ENCODE measurements at regions not wholly inside any gene's neighbourhood (a gene's known extent, or its start where the extent isn't known, plus 50 kb on each side); places are given as distances from the start of the nearest gene placed in this dataset.

GRCh38 chr17:49915670-49916069, 53.3 kb upstream of the DLX4 start:
- FAIRE-seq = no peak
- TF ChIP-seq CTCF (IDR thresholded peaks at IDR 0.05; ENCODE audit: insufficient read depth, low read length, severe bottlenecking) = no peak
- no peak for DNase-seq (ENCODE audit: low read depth)
- Histone ChIP-seq H3K36me3 (ENCODE audit: control insufficient read depth, insufficient read depth, low read length) (no peaks in the 10 kb centered on the region), H3K27me3 (ENCODE audit: control insufficient read depth, insufficient read depth, low read length) (peaks cover 14% of the 10 kb centered on the region), H3K4me3 (ENCODE audit: low read depth, low read length) (no peak overlapping the region)

GRCh38 chr17:49916854-49917515, 52.0 kb upstream of the DLX4 start:
- no peak for DNase-seq (ENCODE audit: low read depth)
- no peak for TF ChIP-seq CTCF (IDR thresholded peaks at IDR 0.05; ENCODE audit: insufficient read depth, low read length, severe bottlenecking)
- Histone ChIP-seq H3K36me3 (ENCODE audit: control insufficient read depth, insufficient read depth, low read length) (no peaks in the 10 kb centered on the region), H3K27me3 (ENCODE audit: control insufficient read depth, insufficient read depth, low read length) (peaks cover 16% of the 10 kb centered on the region), H3K4me3 (ENCODE audit: low read depth, low read length) (no peak overlapping the region)
- FAIRE-seq = no peak

- Histone ChIP-seq H3K36me3 (ENCODE audit: control insufficient read depth, insufficient read depth, low read length) (no peaks in the 10 kb centered on the region), H3K27me3 (ENCODE audit: control insufficient read depth, insufficient read depth, low read length) (peaks cover 16% of the 10 kb centered on the region), H3K4me3 (ENCODE audit: low read depth, low read length) (no peak overlapping the region)
- TF ChIP-seq CTCF (IDR thresholded peaks at IDR 0.05; ENCODE audit: insufficient read depth, low read length, severe bottlenecking) = no peak
- FAIRE-seq (no peak), DNase-seq (ENCODE audit: low read depth) (no peak)
Measured at GRCh38 chr17:49918591-49918990, 50.4 kb upstream of the DLX4 start.
